MG63 (cell line): ENCODE measurements at regions not wholly inside any gene's neighbourhood (a gene's known extent, or its start where the extent isn't known, plus 50 kb on each side); places are given as distances from the start of the nearest gene placed in this dataset.

Experiments used
- DNase-seq: peaks from one replicate; pipeline ENCODE4 v3.0.0-alpha.2; 2020
- H3K27me3 ChIP-seq: fragments of 250-450 bp; sonication (Bioruptor Pico); 2 replicates; pipeline ENCODE4 v1.5.1; 2020; ENCODE audit warnings: mild to moderate bottlenecking, moderate library complexity
- H3K36me3 ChIP-seq: fragments of 250-450 bp; sonication (Bioruptor Pico); 2 replicates; pipeline ENCODE4 v1.5.1; 2020; ENCODE audit warnings: mild to moderate bottlenecking, moderate library complexity
- H3K4me3 ChIP-seq: fragments of 250-450 bp; sonication (Bioruptor Pico); 2 replicates; pipeline ENCODE4 v1.5.1; 2020; ENCODE audit warnings: mild to moderate bottlenecking, moderate library complexity
- H3K9me3 ChIP-seq: fragments of 250-450 bp; sonication (Bioruptor Pico); 2 replicates; pipeline ENCODE4 v1.5.1; 2020; ENCODE audit warnings: mild to moderate bottlenecking, moderate library complexity

DNA sequence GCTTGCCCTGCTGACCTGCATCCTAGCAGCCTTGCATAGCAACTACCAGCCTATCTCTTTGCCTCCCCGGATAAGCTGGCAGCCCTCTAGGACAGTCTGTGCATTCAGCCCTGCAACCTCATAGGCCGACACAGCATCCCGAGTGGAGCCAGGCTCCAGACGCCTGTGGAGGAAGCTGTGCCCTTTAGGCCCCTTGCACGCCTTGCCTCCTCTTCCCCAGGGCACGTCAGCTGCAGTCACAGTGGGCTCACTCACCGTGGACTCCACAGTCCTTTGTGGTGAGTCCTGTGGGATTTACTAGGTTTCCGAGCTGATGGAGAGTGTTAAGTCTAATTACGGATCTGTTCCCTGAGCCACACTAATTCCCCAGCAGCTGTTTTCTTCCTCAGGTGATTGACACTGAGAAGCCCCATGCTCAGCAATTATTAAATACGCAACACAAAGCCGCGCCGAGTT is 540.0 kb downstream of the TCERG1L start:
- no peak for DNase-seq
- no peaks in the 10 kb centered on the region for H3K9me3 ChIP-seq
- no peaks in the 10 kb centered on the region for H3K36me3 ChIP-seq
- no peak overlapping the region for H3K4me3 ChIP-seq
- H3K27me3 ChIP-seq = peaks cover 3% of the 10 kb centered on the region

DNA sequence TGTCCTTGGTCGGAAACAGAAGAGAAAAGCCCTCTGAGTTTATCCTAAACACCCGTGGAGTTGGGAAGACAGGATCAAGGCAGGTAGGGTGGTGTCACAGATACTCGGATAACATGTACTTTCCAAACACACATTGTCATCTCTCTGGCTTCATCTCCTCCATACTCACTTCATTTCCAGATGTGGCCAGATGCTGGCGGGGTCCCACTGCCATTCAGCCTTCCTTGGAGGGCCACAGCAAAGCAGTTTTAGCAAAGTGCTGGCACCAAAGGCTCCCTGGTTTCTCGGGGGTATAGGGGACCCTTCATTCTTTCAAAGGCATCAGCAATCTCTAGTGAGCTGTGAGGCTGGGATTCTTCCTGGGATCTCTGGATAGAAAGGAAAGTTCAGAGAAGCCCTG is 539.5 kb downstream of the TCERG1L start:
- Histone ChIP-seq H3K36me3 (no peaks in the 10 kb centered on the region), H3K9me3 (no peaks in the 10 kb centered on the region), H3K4me3 (no peak overlapping the region), H3K27me3 (peaks cover 3% of the 10 kb centered on the region)
- DNase-seq = no peak

DNA sequence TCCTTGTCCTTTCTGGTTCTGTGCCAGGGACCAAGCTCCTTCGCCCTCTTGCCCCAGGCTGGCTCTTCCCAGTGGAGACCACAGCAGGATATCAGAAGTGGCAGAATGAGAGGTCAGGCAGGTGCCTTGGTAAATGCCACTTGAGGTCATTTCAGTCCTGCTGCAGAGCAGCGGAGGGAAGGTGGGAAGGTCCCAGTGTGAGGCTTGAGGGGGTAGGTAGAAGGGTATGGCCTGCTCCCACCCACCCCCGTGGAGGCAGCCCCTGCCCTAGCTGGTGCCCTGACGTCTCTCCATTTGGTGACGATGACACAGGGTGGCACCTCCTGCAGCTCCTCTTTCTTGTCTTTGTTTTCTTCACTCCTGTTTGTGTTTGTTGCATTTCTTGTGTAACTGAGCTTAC is 538.8 kb downstream of the TCERG1L start:
- Histone ChIP-seq H3K4me3 (no peak overlapping the region), H3K36me3 (no peaks in the 10 kb centered on the region), H3K9me3 (no peaks in the 10 kb centered on the region), H3K27me3 (peaks cover 3% of the 10 kb centered on the region)
- DNase-seq = no peak

DNA sequence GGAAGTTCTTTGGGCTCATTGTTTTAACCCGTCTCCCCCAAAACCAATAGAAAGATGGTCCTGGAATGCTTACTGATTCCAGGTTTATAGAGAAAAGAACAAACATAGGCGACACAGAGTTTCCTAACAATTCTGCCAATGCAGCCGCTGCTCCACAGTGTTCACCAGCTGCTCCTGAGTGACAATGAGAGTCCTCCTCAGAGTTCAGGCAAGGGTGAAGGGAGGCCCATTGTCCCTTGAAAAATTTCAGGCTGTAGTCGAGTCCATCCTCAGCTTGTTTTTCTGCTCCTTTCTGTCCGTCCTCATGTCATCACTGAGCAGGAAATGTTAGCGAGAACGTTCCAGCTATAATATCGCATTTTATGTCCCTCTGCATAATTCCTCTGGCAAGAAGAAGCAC is 537.6 kb downstream of the TCERG1L start:
- Histone ChIP-seq H3K36me3 (no peaks in the 10 kb centered on the region), H3K27me3 (peaks cover 3% of the 10 kb centered on the region), H3K4me3 (no peak overlapping the region), H3K9me3 (no peaks in the 10 kb centered on the region)
- DNase-seq = no peak

DNA sequence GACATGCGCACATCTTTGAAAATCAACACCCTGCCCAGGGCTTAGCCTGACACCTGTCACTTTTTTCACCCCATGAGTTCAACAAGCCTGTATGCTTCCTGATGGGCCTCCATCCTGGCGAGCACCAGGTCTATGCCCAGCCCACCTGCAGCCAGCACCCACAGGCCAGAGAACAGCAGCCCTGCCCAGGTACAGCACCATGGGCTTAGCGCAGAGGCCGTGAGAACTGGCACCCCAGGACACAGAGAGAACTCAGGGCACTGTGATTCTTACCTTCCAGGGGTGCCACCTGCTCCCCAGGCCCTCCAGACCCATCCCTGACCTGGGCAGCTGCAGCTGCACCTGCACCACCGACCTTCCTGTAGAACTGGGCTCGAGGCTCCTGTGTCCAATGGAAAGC is 536.6 kb downstream of the TCERG1L start:
- no peak for DNase-seq
- Histone ChIP-seq H3K9me3 (no peaks in the 10 kb centered on the region), H3K27me3 (peaks cover 3% of the 10 kb centered on the region)

DNA sequence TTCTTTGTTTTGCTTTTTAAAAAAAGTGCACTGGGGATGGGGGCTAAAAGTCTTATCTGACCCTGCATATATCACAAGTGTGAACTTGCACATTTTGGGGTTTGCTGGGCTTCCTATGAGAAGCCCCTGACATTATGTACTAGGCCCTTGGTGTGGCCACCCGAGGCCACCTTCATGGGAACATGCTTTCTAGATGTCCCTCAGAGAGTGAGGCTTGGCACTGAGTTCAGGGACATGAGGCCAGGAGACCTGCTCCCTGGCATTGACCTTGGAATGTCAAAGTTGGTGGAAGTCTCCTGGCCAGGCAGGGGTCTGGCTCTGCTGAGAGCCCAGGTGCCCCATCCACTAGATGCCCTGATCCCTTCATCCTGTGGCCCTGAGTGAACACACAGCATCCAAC is 536.2 kb downstream of the TCERG1L start:
- Histone ChIP-seq H3K4me3 (no peak overlapping the region), H3K9me3 (no peaks in the 10 kb centered on the region), H3K36me3 (no peaks in the 10 kb centered on the region), H3K27me3 (peaks cover 3% of the 10 kb centered on the region)
- no peak for DNase-seq

More for the DNA sequence above, 536.6 kb downstream of the TCERG1L start:
- H3K4me3 ChIP-seq = no peak overlapping the region
- H3K36me3 ChIP-seq = no peaks in the 10 kb centered on the region

DNA sequence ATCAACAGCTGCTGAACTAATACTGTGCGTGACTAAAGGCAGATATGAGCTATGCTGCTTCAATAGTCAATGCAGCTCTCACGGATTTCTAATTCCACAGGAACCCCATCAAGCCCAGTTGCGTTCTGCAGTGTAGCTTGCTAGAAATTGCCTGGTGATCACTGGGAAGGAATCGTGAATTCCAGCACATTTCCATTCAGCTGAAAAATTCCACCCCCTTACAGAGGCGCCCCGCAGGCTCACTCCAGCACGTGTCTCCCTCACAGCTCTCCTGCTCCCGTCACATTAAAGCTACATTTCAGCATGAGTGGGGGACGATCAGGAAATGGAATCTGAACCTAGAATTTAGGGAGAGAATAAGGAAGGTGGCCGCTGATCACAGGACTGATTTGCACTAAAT is 534.8 kb downstream of the TCERG1L start:
- Histone ChIP-seq H3K36me3 (no peaks in the 10 kb centered on the region), H3K4me3 (no peak overlapping the region), H3K9me3 (no peaks in the 10 kb centered on the region), H3K27me3 (peaks cover 3% of the 10 kb centered on the region)
- no peak for DNase-seq

DNA sequence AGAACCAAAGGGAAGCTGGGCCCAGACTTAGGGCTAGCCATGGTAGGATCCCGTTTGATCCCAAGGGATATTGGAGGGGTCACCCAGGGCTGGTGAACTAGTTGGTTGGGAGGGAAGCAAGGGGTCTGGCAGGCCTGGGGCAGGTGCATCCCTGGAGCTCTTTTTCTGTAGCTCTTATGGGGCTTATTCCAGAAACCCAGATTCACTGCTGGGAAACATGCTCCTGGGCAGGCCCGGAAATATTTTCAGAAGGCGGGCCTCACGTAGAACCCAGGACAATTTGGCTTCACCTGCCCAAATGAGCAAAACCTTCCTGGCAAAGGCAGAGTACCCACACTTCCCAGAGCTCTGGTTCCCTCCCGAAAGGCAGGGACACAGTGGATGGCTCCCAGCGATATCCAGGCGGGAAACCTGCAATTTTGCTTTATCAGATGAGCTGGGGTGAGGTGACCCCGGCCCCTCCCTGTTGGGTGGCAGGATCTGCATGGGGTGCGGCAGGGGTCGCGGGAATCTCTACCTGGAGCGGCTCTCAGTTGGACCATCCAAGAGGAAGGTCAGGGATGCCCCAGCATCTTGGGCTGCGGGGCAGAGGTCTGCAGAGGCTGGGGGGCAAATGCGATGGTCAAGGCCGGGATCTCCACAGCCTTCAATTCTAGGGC is 533.9 kb downstream of the TCERG1L start:
- no peaks in the 10 kb centered on the region for H3K9me3 ChIP-seq
- H3K4me3 ChIP-seq = no peak overlapping the region
- H3K36me3 ChIP-seq = no peaks in the 10 kb centered on the region
- no peaks in the 10 kb centered on the region; the same call in none of the 2 replicates for H3K27me3 ChIP-seq
- DNase-seq = no peak

DNA sequence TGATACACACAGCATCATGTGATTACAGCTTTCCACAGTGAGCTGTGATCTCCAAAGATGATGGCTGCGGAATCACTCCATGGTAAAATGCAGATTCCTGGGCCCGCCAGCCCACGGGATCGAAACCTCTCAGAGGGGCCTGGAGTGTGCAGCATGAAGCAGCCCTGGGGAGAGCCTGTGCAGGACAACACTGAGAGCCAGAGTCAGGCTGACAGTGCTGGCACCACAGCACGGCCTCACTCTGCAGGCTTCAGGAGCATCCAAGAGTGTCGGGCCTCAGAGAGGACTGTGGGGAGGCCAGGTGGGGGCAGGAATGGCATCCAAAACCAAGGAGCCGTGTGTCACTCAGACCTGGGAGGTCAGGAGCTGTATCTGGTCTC is 533.4 kb downstream of the TCERG1L start:
- no peaks in the 10 kb centered on the region; the same call in none of the 2 replicates for H3K27me3 ChIP-seq
- no peaks in the 10 kb centered on the region for H3K36me3 ChIP-seq
- no peak overlapping the region for H3K4me3 ChIP-seq
- no peak for DNase-seq
- H3K9me3 ChIP-seq = no peaks in the 10 kb centered on the region

DNA sequence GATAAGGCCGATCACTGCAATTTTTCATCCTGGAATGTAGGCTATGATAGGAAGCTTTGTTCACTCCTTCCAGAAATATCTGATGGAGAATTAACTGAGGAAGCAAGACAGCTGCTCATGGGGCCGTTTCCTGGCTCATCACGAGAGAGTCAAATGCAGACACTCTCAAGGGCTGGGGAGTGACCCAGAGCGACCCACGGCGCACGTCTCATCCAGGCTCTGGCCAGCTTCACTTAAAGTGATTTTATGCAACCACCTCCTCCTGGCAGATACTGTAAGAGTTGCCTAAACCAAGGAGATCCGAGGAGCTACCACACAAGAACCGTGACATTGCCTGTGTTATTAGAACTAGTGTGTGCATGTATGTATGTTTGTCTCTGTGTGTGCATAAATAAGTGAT is 530.8 kb downstream of the TCERG1L start:
- H3K36me3 ChIP-seq = no peaks in the 10 kb centered on the region
- no peak overlapping the region for H3K4me3 ChIP-seq
- H3K9me3 ChIP-seq = no peaks in the 10 kb centered on the region
- H3K27me3 ChIP-seq = no peaks in the 10 kb centered on the region
- DNase-seq = no peak

DNA sequence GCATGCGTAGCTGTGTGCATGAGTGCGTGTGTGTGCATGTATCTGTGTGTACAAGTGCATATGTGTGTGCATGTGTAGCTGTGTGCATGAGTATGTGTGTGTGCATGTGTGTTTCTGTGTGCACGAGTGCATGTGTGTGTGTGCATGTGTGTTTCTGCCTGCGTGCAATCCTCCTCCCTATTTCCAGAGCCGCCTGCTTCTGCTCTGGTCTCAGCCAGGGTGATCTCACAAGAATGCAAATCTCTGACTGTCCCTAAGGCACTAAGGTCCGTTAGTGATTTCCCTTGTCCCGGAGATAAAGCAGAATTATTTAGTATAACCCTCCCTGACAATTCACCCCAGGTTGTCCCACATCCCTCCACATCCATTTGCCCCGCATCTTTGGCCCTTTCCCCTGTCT is 530.3 kb downstream of the TCERG1L start:
- Histone ChIP-seq H3K27me3 (no peaks in the 10 kb centered on the region), H3K4me3 (no peak overlapping the region), H3K36me3 (no peaks in the 10 kb centered on the region), H3K9me3 (no peaks in the 10 kb centered on the region)
- DNase-seq = no peak

DNA sequence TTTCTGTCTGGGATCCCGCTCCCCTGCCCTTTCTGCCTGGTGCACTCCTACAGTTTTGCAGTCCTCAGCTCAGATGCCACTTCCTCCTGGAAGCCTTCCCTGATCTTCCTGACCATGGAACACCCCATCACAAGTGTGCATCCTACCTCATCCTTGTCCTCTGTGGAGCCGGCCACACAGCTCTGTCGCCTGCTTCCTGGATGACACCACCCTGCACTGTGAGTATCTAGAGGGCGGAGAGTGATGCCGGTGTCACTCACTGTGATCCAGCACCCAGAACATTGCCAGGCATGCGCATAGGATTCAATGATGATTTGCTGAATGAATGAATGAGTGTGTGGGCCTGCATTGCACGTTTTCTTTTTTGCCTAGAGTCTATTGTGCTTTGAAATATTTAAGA is 529.9 kb downstream of the TCERG1L start:
- Histone ChIP-seq H3K4me3 (no peak overlapping the region), H3K9me3 (no peaks in the 10 kb centered on the region), H3K36me3 (no peaks in the 10 kb centered on the region), H3K27me3 (no peaks in the 10 kb centered on the region)
- no peak for DNase-seq

DNA sequence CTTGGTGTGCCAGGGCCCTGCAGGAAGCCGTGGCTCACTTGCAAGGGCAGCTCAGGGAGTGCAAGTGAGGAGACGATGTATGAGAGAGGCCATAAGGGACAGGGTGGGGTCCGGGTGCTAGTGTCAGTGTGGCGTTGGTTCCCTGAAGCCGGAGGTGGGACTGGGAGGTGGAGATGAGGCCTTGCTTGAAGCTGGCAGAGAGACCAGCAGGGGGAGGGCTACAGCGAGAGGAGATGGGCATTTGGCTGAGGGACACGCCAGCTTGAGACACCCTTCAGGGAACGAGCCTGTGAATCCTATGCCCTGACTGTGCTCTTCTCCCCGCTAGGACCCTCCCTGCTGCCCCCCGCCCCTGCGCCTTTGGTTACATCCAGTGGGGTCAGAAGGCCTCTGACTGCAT is 529.1 kb downstream of the TCERG1L start:
- no peaks in the 10 kb centered on the region for H3K36me3 ChIP-seq
- DNase-seq = no peak
- no peak overlapping the region for H3K4me3 ChIP-seq
- no peaks in the 10 kb centered on the region for H3K9me3 ChIP-seq
- H3K27me3 ChIP-seq = no peaks in the 10 kb centered on the region

DNA sequence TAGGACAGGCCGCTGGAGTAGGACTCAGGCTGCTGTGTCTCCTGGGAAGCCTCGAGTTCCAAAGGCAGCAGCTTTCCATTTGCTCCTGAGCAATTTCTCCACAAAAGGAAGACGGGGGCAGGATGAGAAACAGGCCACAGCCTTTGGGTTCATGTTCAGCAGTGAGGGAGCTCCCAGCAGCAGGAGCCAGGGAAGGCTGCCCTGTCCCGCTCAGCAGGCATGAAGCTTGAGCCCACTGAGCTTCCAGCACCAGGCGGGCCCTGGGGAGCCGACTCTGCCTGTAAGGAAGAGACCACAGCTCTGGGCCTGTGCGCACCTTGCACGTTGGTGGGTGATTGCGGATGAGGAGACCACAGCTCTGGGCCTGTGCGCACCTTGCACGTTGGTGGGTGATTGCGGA is 527.2 kb downstream of the TCERG1L start:
- DNase-seq = no peak

DNA sequence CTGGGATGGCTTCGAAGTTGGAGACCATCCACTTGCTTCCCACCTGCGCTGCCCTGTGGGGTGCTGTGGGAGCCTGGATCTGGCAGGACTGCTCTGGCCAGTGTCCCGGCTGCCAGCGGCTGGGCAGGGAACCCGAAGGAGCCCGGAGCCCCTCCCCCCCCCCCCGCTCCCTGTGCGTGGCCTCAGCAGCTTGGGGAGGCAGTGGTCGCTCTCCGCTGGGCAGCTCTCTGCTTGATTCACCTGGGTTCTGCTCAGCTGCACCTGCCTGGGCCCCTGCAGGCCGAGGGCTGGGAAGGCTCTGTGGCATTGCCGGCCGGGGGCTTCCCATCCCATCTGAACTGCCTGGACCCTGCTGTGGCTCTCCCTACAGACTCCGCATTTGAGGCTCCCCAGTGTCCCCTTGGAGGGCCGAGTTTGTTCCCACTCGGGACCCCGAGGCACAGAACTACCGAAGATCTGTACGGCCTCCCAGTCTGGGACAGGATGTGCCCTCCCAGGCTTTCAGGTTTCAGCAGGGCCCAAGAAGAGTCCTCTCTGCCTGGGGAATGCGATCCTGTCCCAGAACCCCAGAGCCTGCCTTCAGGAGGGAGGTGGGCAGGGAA is 525.1 kb downstream of the TCERG1L start:
- Histone ChIP-seq H3K27me3 (no peaks in the 10 kb centered on the region), H3K36me3 (no peaks in the 10 kb centered on the region), H3K4me3 (no peak overlapping the region), H3K9me3 (no peaks in the 10 kb centered on the region)
- no peak for DNase-seq

More for the DNA sequence above, 527.2 kb downstream of the TCERG1L start:
- no peak overlapping the region for H3K4me3 ChIP-seq
- no peaks in the 10 kb centered on the region for H3K27me3 ChIP-seq
- H3K36me3 ChIP-seq = no peaks in the 10 kb centered on the region
- no peaks in the 10 kb centered on the region for H3K9me3 ChIP-seq

DNA sequence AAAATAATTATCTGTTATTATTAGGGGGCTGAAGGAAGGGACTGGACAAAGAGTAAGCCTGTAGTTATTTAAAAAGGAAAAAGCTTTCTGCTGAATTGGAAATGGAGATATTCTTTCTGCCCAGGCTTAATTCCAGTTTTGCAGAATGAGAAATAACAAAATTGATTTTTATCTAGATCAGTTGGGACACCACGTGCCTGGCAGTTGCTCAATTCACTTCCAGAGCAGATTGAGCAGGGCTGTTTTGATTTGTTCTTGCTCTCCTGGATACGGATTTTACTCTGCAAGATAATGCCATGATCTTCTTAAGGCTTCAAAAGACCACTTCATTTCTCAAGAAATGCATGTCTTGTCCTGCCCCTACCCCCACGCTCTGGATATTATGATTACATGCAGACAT is 524.3 kb downstream of the TCERG1L start:
- DNase-seq = no peak
- no peaks in the 10 kb centered on the region for H3K36me3 ChIP-seq
- no peak overlapping the region for H3K4me3 ChIP-seq
- no peaks in the 10 kb centered on the region for H3K9me3 ChIP-seq
- no peaks in the 10 kb centered on the region for H3K27me3 ChIP-seq

DNA sequence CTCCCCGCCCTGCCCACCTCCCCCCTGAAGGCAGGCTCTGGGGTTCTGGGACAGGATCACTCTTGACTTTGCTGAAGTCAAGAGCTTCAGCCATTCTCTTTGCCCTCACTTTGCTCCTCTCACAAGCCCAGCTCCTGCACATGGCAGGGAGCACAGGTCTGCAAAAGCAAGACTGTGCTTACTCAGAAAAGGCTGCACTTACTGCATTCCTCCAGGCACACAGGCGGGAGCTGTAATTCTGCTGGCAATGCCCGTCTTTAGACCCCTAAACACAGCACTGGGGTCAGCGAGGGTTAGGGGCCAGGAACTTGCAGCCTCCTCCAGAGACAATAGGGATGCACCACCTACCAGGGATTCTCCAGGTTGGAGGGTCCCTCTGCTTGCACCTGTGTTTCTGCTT is 523.7 kb downstream of the TCERG1L start:
- Histone ChIP-seq H3K4me3 (no peak overlapping the region), H3K9me3 (no peaks in the 10 kb centered on the region), H3K36me3 (no peaks in the 10 kb centered on the region), H3K27me3 (no peaks in the 10 kb centered on the region)
- DNase-seq = no peak

DNA sequence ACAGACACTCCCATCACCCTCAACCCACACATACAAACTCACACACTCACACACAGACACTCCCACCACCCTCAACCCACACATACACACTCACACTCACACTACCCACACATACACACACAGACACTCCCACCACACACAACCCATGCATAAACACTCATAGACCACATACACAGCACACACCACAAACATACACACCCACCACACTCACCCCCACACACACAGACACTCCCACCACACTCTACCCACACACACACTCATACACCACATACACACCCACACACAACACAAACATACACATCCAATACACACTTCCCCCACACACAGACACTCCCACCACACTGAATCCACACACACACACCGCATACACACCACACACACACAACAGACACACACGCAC is 521.2 kb downstream of the TCERG1L start:
- Histone ChIP-seq H3K9me3 (no peaks in the 10 kb centered on the region), H3K27me3 (no peaks in the 10 kb centered on the region), H3K36me3 (no peaks in the 10 kb centered on the region), H3K4me3 (no peak overlapping the region)
- no peak for DNase-seq
